ENCODE measurements at regions not wholly inside any gene's neighbourhood (a gene's known extent, or its start where the extent isn't known, plus 50 kb on each side); places are given as distances from the start of the nearest gene placed in this dataset.

DNA sequence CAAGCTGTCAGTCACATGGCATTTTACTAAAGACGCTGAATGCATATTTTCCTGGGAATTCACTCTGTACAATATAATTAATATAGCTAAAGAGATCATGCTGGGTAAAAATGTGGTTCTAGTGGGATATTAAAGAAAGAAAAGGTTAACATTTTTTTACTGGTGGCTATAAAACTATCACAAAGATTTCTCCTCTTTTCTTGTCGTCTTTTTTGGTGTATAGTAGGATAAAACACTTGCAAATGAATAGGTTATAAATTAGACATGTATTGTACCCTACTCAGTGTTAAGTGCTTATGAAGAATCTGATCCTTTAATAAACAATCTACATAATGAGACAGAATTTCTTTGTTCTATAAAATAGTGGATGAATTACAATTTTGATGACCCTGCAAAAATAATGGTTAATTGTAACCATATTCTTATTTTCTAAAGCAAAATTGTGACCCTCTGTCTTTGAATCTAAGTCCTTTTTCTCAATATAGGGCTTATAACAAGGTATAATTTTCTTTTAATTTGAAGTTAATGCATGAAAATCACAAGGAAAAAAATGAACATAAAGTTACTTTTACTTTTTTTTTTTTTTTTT lies 1540.4 kb upstream of the GOT2 start:
- no peak overlapping the region for H3K4me3 ChIP-seq (ENCODE audit: low read length)

GRCh38 chr16:60271781-60272180 lies 1537.7 kb upstream of the GOT2 start:
- H3K9me3 ChIP-seq (ENCODE audit: control insufficient read depth, low read length), result no peaks in the 10 kb centered on the region
- no peak overlapping the region for H3K9ac ChIP-seq (ENCODE audit: low read length)
- H3K36me3 ChIP-seq (ENCODE audit: control insufficient read depth, insufficient read depth, low read length, severe bottlenecking), result no peaks in the 10 kb centered on the region
- H3K27me3 ChIP-seq (replicated peaks; ENCODE audit: control insufficient read depth, insufficient read depth, low read length), result no peaks in the 10 kb centered on the region
- no peak overlapping the region for H3K4me3 ChIP-seq (ENCODE audit: low read length)
- no peak for DNase-seq (ENCODE audit: low read depth)
- H3K4me1 ChIP-seq (ENCODE audit: control insufficient read depth, insufficient read depth, low read length), result no peaks in the 10 kb centered on the region

More for the DNA sequence above, 1540.4 kb upstream of the GOT2 start:
- H3K27me3 ChIP-seq (replicated peaks; ENCODE audit: control insufficient read depth, insufficient read depth, low read length), result no peaks in the 10 kb centered on the region
- no peak overlapping the region for H3K9ac ChIP-seq (ENCODE audit: low read length)
- H3K36me3 ChIP-seq (ENCODE audit: control insufficient read depth, insufficient read depth, low read length, severe bottlenecking), result no peaks in the 10 kb centered on the region
- no peaks in the 10 kb centered on the region for H3K4me1 ChIP-seq (ENCODE audit: control insufficient read depth, insufficient read depth, low read length)
- DNase-seq (ENCODE audit: low read depth), result no peak
- no peaks in the 10 kb centered on the region for H3K9me3 ChIP-seq (ENCODE audit: control insufficient read depth, low read length)

GRCh38 chr16:60271025-60271771 lies 1537.1 kb upstream of the GOT2 start:
- no peak overlapping the region for H3K4me3 ChIP-seq (ENCODE audit: low read length)
- H3K4me1 ChIP-seq (ENCODE audit: control insufficient read depth, insufficient read depth, low read length), result no peaks in the 10 kb centered on the region
- H3K9me3 ChIP-seq (ENCODE audit: control insufficient read depth, low read length), result no peaks in the 10 kb centered on the region
- no peaks in the 10 kb centered on the region for H3K27me3 ChIP-seq (replicated peaks; ENCODE audit: control insufficient read depth, insufficient read depth, low read length)
- DNase-seq (ENCODE audit: low read depth), result no peak
- H3K9ac ChIP-seq (ENCODE audit: low read length), result no peak overlapping the region
- H3K36me3 ChIP-seq (ENCODE audit: control insufficient read depth, insufficient read depth, low read length, severe bottlenecking), result no peaks in the 10 kb centered on the region

DNA sequence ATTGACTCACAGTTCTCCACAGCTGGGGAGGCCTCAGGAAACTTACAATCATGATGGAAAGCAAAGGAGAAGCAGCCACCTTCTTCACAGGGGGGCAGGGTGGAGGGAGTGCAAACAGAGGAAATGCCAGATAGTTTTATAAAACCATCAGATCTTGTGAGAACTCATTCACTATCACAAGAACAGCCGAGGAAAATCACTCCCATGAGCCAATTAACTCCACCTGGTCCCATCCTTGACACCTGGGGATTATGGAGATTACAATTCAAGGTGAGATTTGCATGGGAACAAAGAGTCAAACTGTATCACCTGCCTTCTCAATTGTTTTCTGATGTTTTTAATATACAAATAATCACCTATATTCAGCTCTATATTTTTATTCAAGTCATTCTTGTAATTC lies 1527.3 kb upstream of the GOT2 start:
- Histone ChIP-seq H3K4me3 (ENCODE audit: low read length) (no peak overlapping the region), H3K27me3 (replicated peaks; ENCODE audit: control insufficient read depth, insufficient read depth, low read length) (no peaks in the 10 kb centered on the region), H3K9ac (ENCODE audit: low read length) (no peak overlapping the region), H3K9me3 (ENCODE audit: control insufficient read depth, low read length) (no peaks in the 10 kb centered on the region), H3K36me3 (ENCODE audit: control insufficient read depth, insufficient read depth, low read length, severe bottlenecking) (no peaks in the 10 kb centered on the region), H3K4me1 (ENCODE audit: control insufficient read depth, insufficient read depth, low read length) (no peaks in the 10 kb centered on the region)
- DNase-seq (ENCODE audit: low read depth), result no peak

- Histone ChIP-seq H3K9ac (ENCODE audit: low read length) (no peak overlapping the region), H3K4me3 (ENCODE audit: low read length) (no peak overlapping the region), H3K4me1 (ENCODE audit: control insufficient read depth, insufficient read depth, low read length) (no peaks in the 10 kb centered on the region), H3K27me3 (replicated peaks; ENCODE audit: control insufficient read depth, insufficient read depth, low read length) (no peaks in the 10 kb centered on the region), H3K9me3 (ENCODE audit: control insufficient read depth, low read length) (no peaks in the 10 kb centered on the region), H3K36me3 (ENCODE audit: control insufficient read depth, insufficient read depth, low read length, severe bottlenecking) (no peaks in the 10 kb centered on the region)
- no peak for DNase-seq (ENCODE audit: low read depth)
Observed at GRCh38 chr16:60259956-60260355, 1525.8 kb upstream of the GOT2 start.

DNA sequence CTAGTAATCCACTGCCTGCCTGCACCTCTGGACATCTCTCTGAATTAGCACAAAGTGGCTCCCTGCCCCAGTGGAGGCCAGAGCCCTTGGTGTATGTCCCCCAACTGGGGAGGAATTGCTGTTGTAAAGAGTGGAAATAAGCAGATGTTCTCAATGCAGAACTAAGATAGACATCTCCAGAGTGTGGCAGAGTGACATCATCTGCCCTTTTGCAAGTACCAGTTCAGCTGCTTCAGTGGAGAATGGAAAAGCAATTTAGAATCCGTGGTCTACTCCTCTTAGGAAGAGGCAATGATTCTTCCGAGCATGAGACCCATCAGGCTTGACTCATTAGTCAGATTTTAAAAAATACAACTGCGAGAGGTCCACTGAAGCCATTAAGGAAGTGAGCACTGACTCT lies 1512.0 kb upstream of the GOT2 start:
- no peaks in the 10 kb centered on the region for H3K9me3 ChIP-seq (ENCODE audit: control insufficient read depth, low read length)
- no peak for DNase-seq (ENCODE audit: low read depth)
- H3K4me1 ChIP-seq (ENCODE audit: control insufficient read depth, insufficient read depth, low read length), result no peaks in the 10 kb centered on the region
- no peak overlapping the region for H3K9ac ChIP-seq (ENCODE audit: low read length)
- no peaks in the 10 kb centered on the region for H3K36me3 ChIP-seq (ENCODE audit: control insufficient read depth, insufficient read depth, low read length, severe bottlenecking)
- no peaks in the 10 kb centered on the region for H3K27me3 ChIP-seq (replicated peaks; ENCODE audit: control insufficient read depth, insufficient read depth, low read length)
- H3K4me3 ChIP-seq (ENCODE audit: low read length), result no peak overlapping the region

- DNase-seq (ENCODE audit: low read depth), result no peak
- H3K4me1 ChIP-seq (ENCODE audit: control insufficient read depth, insufficient read depth, low read length), result no peaks in the 10 kb centered on the region
- no peaks in the 10 kb centered on the region for H3K27me3 ChIP-seq (replicated peaks; ENCODE audit: control insufficient read depth, insufficient read depth, low read length)
Observed at GRCh38 chr16:60241671-60242070, 1507.6 kb upstream of the GOT2 start.

DNA sequence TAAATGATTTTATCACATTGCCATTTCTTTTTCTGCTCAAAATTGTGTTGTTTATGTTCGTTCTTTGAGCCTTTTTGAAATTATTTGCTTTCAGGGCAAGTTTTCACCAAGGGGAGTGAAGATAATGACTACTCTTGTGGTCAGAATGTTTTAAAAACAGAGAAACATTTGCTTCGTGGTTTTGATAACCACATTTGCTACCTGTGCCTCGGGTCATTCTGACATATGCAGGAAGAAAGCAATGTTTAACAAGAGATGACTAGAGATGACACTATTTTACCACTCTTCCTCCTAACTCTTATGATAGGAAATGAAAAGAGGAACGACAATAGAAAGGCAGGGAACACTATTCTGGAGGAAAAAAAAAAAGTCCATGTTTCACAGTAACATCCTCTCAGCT lies 1496.5 kb upstream of the GOT2 start:
- Histone ChIP-seq H3K9me3 (ENCODE audit: control insufficient read depth, low read length) (peaks cover 6% of the 10 kb centered on the region), H3K27me3 (replicated peaks; ENCODE audit: control insufficient read depth, insufficient read depth, low read length) (no peaks in the 10 kb centered on the region), H3K4me1 (ENCODE audit: control insufficient read depth, insufficient read depth, low read length) (no peaks in the 10 kb centered on the region), H3K36me3 (ENCODE audit: control insufficient read depth, insufficient read depth, low read length, severe bottlenecking) (no peaks in the 10 kb centered on the region), H3K4me3 (ENCODE audit: low read length) (no peak overlapping the region), H3K9ac (ENCODE audit: low read length) (no peak overlapping the region)
- no peak for DNase-seq (ENCODE audit: low read depth)

More at GRCh38 chr16:60241671-60242070, 1507.6 kb upstream of the GOT2 start:
- H3K36me3 ChIP-seq (ENCODE audit: control insufficient read depth, insufficient read depth, low read length, severe bottlenecking), result no peaks in the 10 kb centered on the region
- no peak overlapping the region for H3K9ac ChIP-seq (ENCODE audit: low read length)
- H3K4me3 ChIP-seq (ENCODE audit: low read length), result no peak overlapping the region
- H3K9me3 ChIP-seq (ENCODE audit: control insufficient read depth, low read length), result no peaks in the 10 kb centered on the region

GRCh38 chr16:60225541-60225940 lies 1491.4 kb upstream of the GOT2 start:
- no peak overlapping the region for H3K9ac ChIP-seq (ENCODE audit: low read length)
- H3K27me3 ChIP-seq (replicated peaks; ENCODE audit: control insufficient read depth, insufficient read depth, low read length), result no peaks in the 10 kb centered on the region
- H3K9me3 ChIP-seq (ENCODE audit: control insufficient read depth, low read length), result peaks cover 3% of the 10 kb centered on the region
- no peak for DNase-seq (ENCODE audit: low read depth)
- no peak overlapping the region for H3K4me3 ChIP-seq (ENCODE audit: low read length)
- no peaks in the 10 kb centered on the region for H3K36me3 ChIP-seq (ENCODE audit: control insufficient read depth, insufficient read depth, low read length, severe bottlenecking)
- H3K4me1 ChIP-seq (ENCODE audit: control insufficient read depth, insufficient read depth, low read length), result no peaks in the 10 kb centered on the region

- Histone ChIP-seq H3K4me1 (ENCODE audit: control insufficient read depth, insufficient read depth, low read length) (no peaks in the 10 kb centered on the region), H3K36me3 (ENCODE audit: control insufficient read depth, insufficient read depth, low read length, severe bottlenecking) (no peaks in the 10 kb centered on the region), H3K4me3 (ENCODE audit: low read length) (no peak overlapping the region), H3K9me3 (ENCODE audit: control insufficient read depth, low read length) (peaks cover 8% of the 10 kb centered on the region), H3K27me3 (replicated peaks; ENCODE audit: control insufficient read depth, insufficient read depth, low read length) (no peaks in the 10 kb centered on the region), H3K9ac (ENCODE audit: low read length) (no peak overlapping the region)
- no peak for DNase-seq (ENCODE audit: low read depth)
Observed at GRCh38 chr16:60217787-60218186, 1483.7 kb upstream of the GOT2 start.

- H3K9ac ChIP-seq (ENCODE audit: low read length), result no peak overlapping the region
- no peaks in the 10 kb centered on the region for H3K4me1 ChIP-seq (ENCODE audit: control insufficient read depth, insufficient read depth, low read length)
- H3K36me3 ChIP-seq (ENCODE audit: control insufficient read depth, insufficient read depth, low read length, severe bottlenecking), result no peaks in the 10 kb centered on the region
- no peaks in the 10 kb centered on the region for H3K9me3 ChIP-seq (ENCODE audit: control insufficient read depth, low read length)
- H3K27me3 ChIP-seq (replicated peaks; ENCODE audit: control insufficient read depth, insufficient read depth, low read length), result no peaks in the 10 kb centered on the region
- H3K4me3 ChIP-seq (ENCODE audit: low read length), result no peak overlapping the region
- no peak for DNase-seq (ENCODE audit: low read depth)
Observed at GRCh38 chr16:60214311-60214710, 1480.2 kb upstream of the GOT2 start.

DNA sequence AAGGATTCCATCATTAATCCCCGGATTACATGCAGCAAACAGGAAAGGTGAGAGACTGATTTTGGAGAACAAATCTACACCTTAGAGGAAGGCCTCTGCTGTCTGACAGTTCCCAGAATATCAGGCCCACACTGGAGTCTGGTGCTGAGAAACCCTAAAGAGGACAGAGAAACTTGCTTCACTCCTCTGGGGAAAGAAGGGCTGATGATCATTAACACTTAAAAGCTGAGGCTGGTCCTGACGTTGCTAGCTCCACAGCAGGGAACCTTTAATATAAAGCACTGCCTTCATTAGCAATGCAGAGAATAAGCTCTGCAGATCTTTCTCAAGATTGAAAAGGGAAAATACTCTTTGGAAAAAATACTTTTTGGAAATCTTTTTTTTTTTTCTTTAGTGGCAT lies 1472.4 kb upstream of the GOT2 start:
- DNase-seq (ENCODE audit: low read depth), result no peak
- Histone ChIP-seq H3K4me3 (ENCODE audit: low read length) (no peak overlapping the region), H3K9ac (ENCODE audit: low read length) (no peak overlapping the region), H3K9me3 (ENCODE audit: control insufficient read depth, low read length) (no peaks in the 10 kb centered on the region), H3K36me3 (ENCODE audit: control insufficient read depth, insufficient read depth, low read length, severe bottlenecking) (no peaks in the 10 kb centered on the region), H3K4me1 (ENCODE audit: control insufficient read depth, insufficient read depth, low read length) (peaks cover 8% of the 10 kb centered on the region), H3K27me3 (replicated peaks; ENCODE audit: control insufficient read depth, insufficient read depth, low read length) (peaks cover 5% of the 10 kb centered on the region)

All from adipocyte (in vitro differentiated cells).